ENCODE measurements at regions not wholly inside any gene's neighbourhood (a gene's known extent, or its start where the extent isn't known, plus 50 kb on each side); places are given as distances from the start of the nearest gene placed in this dataset.

GRCh38 chr2:14132386-14132785, 500.1 kb upstream of the LRATD1 start:
- TF ChIP-seq POLR2AphosphoS5 (IDR thresholded peaks at IDR 0.05) (no peak), EP300 (IDR thresholded peaks at IDR 0.05; ENCODE audit: low read depth) (no peak), CTCF (IDR thresholded peaks at IDR 0.05) (no peak)
